ENCODE measurements at regions not wholly inside any gene's neighbourhood (a gene's known extent, or its start where the extent isn't known, plus 50 kb on each side); places are given as distances from the start of the nearest gene placed in this dataset.
A peak's percentile ranks its signal among the peaks of the same experiment; 100 is the strongest.

DNA sequence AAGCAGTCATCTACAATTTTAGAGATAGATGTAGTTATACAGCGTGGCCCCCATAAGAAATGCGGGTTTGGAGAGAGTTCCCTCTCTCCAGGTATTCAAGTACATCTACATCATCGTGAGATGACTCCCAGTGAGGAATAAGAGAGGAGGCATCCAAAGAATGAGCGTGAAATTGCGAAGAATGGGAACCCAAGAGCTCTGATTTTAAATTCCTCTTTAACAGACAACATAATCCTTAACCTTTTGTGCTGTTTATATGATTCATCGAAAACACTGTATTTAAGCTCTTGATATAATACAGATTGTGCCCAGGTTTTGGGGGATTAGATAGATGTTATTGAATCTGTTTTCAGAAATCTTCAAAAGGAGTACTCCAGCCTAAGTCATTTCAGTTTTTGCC is 161.5 kb downstream of the COG6 start:
- H3K27me3 ChIP-seq, result no peaks in the 10 kb centered on the region
- DNase-seq, result no peak
- peak overlapping the region; percentile 53 to 80 for H3K27ac ChIP-seq
- no peak overlapping the region for H3K4me3 ChIP-seq
- no peaks in the 10 kb centered on the region for H3K9me3 ChIP-seq
- intact Hi-C loops (cut with DNase I), result loop anchor here in 2 of 4 donors (5.0 to 10.0 kb wide), 4 partner anchors 80 to 850 kb away; partner anchors contain the start of gene FOXO1 (in 1 of the 2)
- no peaks in the 10 kb centered on the region for H3K36me3 ChIP-seq
- TF ChIP-seq, protein P1, sequence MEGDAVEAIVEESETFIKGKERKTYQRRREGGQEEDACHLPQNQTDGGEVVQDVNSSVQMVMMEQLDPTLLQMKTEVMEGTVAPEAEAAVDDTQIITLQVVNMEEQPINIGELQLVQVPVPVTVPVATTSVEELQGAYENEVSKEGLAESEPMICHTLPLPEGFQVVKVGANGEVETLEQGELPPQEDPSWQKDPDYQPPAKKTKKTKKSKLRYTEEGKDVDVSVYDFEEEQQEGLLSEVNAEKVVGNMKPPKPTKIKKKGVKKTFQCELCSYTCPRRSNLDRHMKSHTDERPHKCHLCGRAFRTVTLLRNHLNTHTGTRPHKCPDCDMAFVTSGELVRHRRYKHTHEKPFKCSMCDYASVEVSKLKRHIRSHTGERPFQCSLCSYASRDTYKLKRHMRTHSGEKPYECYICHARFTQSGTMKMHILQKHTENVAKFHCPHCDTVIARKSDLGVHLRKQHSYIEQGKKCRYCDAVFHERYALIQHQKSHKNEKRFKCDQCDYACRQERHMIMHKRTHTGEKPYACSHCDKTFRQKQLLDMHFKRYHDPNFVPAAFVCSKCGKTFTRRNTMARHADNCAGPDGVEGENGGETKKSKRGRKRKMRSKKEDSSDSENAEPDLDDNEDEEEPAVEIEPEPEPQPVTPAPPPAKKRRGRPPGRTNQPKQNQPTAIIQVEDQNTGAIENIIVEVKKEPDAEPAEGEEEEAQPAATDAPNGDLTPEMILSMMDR (IDR thresholded peaks at IDR 0.05), result no peak
- TF ChIP-seq POLR2A (IDR thresholded peaks at IDR 0.05) (no peak), EP300 (IDR thresholded peaks at IDR 0.05) (no peak)
- H3K4me1 ChIP-seq (ENCODE audit: insufficient read depth), result peaks cover 15% of the 10 kb centered on the region
- WGBS, 3 donors, result 42 to 62% (median 46%) methylated on average over 6 of the region's 6 CpGs

- H3K9me3 ChIP-seq, result no peaks in the 10 kb centered on the region
- no peaks in the 10 kb centered on the region for H3K27me3 ChIP-seq
- peak overlapping the region in 1 of 2 donors; percentile 81 for H3K27ac ChIP-seq
- intact Hi-C loops (cut with DNase I), result loop anchor here in 2 of 4 donors (5.0 to 10.0 kb wide), 4 partner anchors 78 to 848 kb away; partner anchors contain the start of gene FOXO1 (in 1 of the 2)
- H3K4me1 ChIP-seq (ENCODE audit: insufficient read depth), result peaks cover 16% of the 10 kb centered on the region
- H3K36me3 ChIP-seq, result no peaks in the 10 kb centered on the region
- H3K4me3 ChIP-seq, result no peak overlapping the region
- peak; percentile 74 to 86 (median 85) for DNase-seq
- TF ChIP-seq EP300 (IDR thresholded peaks at IDR 0.05) (no peak), POLR2A (IDR thresholded peaks at IDR 0.05) (no peak)
- 6 to 30% (median 7%) methylated on average over 5 of the region's 5 CpGs for WGBS, 3 donors
These were observed 163.5 kb downstream of the COG6 start for GRCh38 chr13:39818953-39819352.

GRCh38 chr13:39820606-39821005 is 165.1 kb downstream of the COG6 start:
- intact Hi-C loops (cut with DNase I), result loop anchor here in 1 of 4 donors (10.0 kb wide), 1 partner anchor 54 kb away; no protein-coding TSS in a partner anchor
- no peak for TF ChIP-seq EP300 (IDR thresholded peaks at IDR 0.05)
- no peak for TF ChIP-seq POLR2A (IDR thresholded peaks at IDR 0.05)
- TF ChIP-seq, protein P1 (IDR thresholded peaks at IDR 0.05), result no peak
- Histone ChIP-seq H3K9me3 (no peaks in the 10 kb centered on the region), H3K27me3 (no peaks in the 10 kb centered on the region), H3K27ac (peak overlapping the region in 1 of 2 donors; percentile 37), H3K4me3 (no peak overlapping the region), H3K36me3 (no peaks in the 10 kb centered on the region), H3K4me1 (ENCODE audit: insufficient read depth) (peaks cover 12% of the 10 kb centered on the region)
- WGBS, 3 donors, result 93 to 97% (median 96%) methylated on average over 2 of the region's 2 CpGs
- no peak for DNase-seq

- peak overlapping the region in 1 of 2 donors; percentile 37 for H3K27ac ChIP-seq
- DNase-seq, result no peak
- no peak for TF ChIP-seq POLR2A (IDR thresholded peaks at IDR 0.05)
- TF ChIP-seq, protein P1 (IDR thresholded peaks at IDR 0.05), result no peak
- TF ChIP-seq EP300 (IDR thresholded peaks at IDR 0.05), result no peak
- peaks cover 9% of the 10 kb centered on the region for H3K4me1 ChIP-seq (ENCODE audit: insufficient read depth)
- H3K27me3 ChIP-seq, result no peaks in the 10 kb centered on the region
- intact Hi-C loops (cut with DNase I), result loop anchor here in 1 of 4 donors (10.0 kb wide), 1 partner anchor 53 kb away; no protein-coding TSS in a partner anchor
- no peaks in the 10 kb centered on the region for H3K36me3 ChIP-seq
- H3K9me3 ChIP-seq, result no peaks in the 10 kb centered on the region
- 93 to 100% (median 94%) methylated on average over 1 of the region's 1 CpG for WGBS, 3 donors
- H3K4me3 ChIP-seq, result no peak overlapping the region
These were observed 166.5 kb downstream of the COG6 start for GRCh38 chr13:39821977-39822376.

- WGBS, 3 donors, result 63 to 70% (median 64%) methylated on average over 3 of the region's 3 CpGs
- no peak overlapping the region for H3K4me3 ChIP-seq
- H3K36me3 ChIP-seq, result no peaks in the 10 kb centered on the region
- H3K4me1 ChIP-seq (ENCODE audit: insufficient read depth), result peaks cover 9% of the 10 kb centered on the region
- DNase-seq, result no peak
- H3K27me3 ChIP-seq, result no peaks in the 10 kb centered on the region
- no peak overlapping the region for H3K27ac ChIP-seq
- intact Hi-C loops (cut with DNase I), result loop anchor here in 1 of 4 donors (10.0 kb wide), 1 partner anchor 52 kb away; no protein-coding TSS in a partner anchor
- no peaks in the 10 kb centered on the region for H3K9me3 ChIP-seq
- no peak for TF ChIP-seq EP300 (IDR thresholded peaks at IDR 0.05)
- TF ChIP-seq, protein P1 (IDR thresholded peaks at IDR 0.05), result no peak
- no peak for TF ChIP-seq POLR2A (IDR thresholded peaks at IDR 0.05)
These were observed 167.0 kb downstream of the COG6 start for GRCh38 chr13:39822437-39822836.
